HG02798 (cell line): ENCODE measurements at regions not wholly inside any gene's neighbourhood (a gene's known extent, or its start where the extent isn't known, plus 50 kb on each side); places are given as distances from the start of the nearest gene placed in this dataset.
A peak's percentile ranks its signal among the peaks of the same experiment; 100 is the strongest.
"Not testable (repeated sequence)": the region's sequence is repeated elsewhere in the genome, so short reads cannot be mapped to it uniquely, and the experiment has no call there.

ENCODE experiments used
- ATAC-seq: cut with Tn5 transposase; IDR thresholded peaks from one replicate; pipeline ENCODE4 v1.9.1; 2021; ENCODE audit warnings: mild to moderate bottlenecking; ENCODE audit not compliant: unreplicated experiment, poor library complexity

- not testable (repeated sequence) for ATAC-seq
These were observed 1146.0 kb upstream of the SLC39A10 start for GRCh38 chr2:194511070-194511469.

- not testable (repeated sequence) for ATAC-seq
These were observed 1152.2 kb upstream of the SLC39A10 start for GRCh38 chr2:194504876-194505275.

- no peak for ATAC-seq
These were observed 1162.0 kb upstream of the SLC39A10 start for GRCh38 chr2:194495046-194495445.

GRCh38 chr2:194494401-194494800, 1162.6 kb upstream of the SLC39A10 start:
- no peak for ATAC-seq

DNA sequence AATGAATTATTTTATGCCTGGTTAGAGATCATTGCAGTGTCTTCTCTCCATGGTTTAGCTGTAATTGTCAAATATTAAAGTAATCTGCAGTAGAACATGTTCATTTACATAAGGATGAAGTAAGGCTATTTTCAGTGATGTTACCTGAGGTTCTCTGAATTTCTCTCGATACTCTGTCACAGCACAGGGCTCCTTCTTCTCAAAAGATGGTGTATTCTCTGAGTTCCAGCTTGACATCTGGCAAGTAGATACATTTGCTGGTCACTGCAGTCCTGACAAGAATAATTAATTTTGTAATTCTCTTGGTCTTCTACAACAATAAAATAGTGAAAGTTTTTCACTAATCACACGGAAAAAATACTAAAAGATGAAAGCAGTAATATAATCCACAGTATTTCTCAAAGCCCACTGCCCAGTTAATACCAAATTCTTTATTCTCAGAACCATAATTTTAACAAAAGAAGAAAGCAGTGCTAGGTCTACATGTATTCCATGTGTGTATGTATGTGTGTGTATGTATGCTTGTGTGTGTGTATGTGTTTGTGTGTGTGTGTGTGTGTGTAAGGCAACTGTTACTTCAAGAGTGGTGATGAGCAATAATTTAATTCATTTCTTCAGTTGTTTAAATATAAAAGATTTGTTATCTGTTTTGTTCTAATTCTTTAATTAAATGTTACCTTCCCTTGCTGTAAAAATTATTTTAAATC, 1165.5 kb upstream of the SLC39A10 start:
- no peak for ATAC-seq

DNA sequence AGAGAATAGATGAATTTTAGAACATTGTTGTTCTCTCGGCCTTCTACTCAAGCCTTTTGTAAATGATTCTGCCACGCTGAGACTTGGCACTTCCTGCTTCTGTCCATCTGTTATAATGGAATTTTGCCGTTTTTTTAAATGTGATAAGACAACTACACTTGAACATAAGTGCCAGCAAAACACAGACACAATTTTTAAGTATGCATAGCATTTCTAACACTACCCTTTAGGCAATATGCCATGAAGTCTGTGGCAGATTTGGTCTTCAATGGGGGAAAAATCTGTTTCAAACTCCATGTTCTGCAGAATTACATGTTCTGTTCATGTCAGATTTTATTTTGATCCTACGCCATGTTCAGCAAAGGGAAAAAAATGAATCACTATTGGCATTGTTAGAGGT, 1170.7 kb upstream of the SLC39A10 start:
- ATAC-seq = no peak

DNA sequence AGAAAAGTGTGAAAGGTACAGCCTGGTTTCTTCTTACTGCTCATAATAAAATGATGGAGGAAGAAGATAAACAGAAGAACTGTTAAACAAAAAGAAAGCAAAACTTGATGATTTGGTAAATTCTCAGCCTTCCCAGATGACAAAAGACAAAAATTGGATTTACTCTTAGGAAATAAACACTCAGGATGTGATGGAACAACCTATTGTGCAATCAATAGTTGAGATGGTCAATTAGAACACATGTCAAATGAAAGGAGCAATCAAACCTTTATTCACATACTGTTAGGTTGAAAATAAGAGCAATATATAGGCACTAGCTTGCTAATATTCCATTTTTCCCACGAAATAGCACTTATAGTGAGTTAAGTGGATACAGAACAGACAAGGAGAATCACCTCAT, 1174.0 kb upstream of the SLC39A10 start:
- no peak for ATAC-seq

DNA sequence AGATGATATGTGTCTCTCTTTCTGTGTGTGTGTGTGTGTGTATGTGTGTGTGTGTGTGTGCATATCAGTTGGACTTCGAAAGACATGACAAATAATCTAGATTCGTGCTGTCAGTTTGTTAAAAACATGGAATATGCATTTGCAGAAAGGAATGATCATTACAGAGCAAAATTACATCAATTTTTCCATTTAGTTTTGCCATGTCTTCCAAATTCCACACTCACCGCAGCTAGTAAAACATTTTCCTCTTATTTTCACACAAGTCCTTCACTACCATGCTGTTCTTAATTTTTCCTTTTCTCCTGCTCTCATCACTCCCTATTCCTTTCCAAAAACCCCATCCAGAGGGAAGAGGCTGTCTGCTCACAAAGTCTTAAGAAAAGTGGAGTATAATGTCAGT, 1191.4 kb upstream of the SLC39A10 start:
- ATAC-seq = no peak

GRCh38 chr2:194464964-194465638, 1191.9 kb upstream of the SLC39A10 start:
- no peak for ATAC-seq

- not testable (repeated sequence) for ATAC-seq
These were observed 1194.1 kb upstream of the SLC39A10 start for GRCh38 chr2:194462883-194463282.

DNA sequence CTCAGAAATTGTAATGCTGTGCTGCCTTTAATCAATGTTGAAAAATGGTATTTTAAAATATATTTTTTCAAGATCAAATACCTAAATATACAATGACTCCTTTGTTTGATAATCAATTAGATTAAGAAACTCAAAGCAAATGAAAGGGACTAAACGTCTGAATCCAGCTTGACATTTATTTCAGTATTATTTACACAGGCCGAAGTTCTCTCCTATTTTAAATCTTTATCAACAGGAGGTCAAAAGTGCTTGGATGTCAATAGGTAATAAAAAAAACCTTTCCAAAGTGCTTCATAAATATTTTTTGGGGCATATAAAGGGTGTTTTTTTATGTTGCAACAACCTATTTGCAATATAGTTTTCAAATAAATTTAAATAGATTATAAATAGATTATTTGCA, 1201.7 kb upstream of the SLC39A10 start:
- no peak for ATAC-seq

- ATAC-seq = no peak
These were observed 1204.5 kb upstream of the SLC39A10 start for GRCh38 chr2:194452504-194452903.

DNA sequence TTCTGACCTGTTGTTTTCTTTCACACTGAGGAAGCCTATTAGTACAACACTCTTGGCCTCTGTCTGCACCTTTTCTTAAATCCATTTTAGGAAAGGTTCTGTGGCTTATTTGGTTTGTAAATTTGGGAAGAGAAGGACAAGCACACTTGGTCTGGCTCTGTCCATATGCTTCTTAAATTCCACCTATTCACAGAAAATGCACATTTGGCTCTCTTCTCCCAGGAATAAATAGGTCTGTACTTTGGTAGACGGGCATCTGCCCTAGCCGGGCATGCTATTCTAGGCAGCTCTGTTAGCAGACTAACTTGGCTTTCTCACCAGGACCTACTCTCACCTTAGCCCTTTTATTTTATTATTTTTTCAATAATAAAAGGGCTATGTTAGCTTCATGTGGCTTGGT, 1211.8 kb upstream of the SLC39A10 start:
- no peak for ATAC-seq

DNA sequence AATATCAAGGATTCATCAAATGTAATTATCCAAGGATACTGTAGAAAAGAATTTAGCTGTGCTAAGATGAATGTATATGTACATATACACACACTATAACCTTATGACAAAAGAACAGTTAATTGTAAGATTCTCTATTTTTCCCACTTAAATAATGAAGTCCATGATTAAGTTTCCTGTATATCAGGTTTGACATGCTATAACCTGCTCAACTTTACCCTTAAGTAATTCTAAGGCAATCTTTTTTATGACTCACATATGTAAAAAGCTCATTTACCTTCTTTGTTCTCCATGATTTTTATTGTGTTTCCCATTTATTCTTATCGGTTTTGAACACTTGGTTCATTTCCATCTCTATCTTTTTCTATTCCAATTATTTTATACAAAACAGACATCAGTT, 1213.1 kb upstream of the SLC39A10 start:
- ATAC-seq = no peak

DNA sequence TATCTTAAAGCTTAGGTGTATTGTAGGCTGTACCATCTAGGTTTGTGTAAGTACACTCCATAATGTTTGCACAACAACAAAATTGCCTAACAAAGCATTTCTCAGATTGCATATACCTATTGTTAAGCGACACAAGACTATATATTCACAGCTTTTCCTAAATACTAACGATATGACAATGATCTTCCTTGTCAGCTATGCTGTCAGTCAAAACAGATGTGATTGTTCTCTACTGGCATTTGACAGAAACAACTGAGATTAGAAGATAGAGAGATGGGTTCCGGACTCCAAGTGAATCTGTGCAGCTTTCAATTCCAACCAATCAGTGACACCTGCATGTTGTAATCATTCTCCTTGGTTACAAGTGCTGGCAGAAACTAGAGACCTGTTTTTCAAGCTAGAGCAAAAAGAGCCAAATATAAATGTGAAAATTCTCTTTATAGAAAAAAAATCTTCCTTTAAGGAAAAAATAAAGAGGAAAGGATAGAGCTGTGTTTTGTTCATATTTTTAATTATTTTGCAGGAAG, 1232.3 kb upstream of the SLC39A10 start:
- no peak for ATAC-seq

DNA sequence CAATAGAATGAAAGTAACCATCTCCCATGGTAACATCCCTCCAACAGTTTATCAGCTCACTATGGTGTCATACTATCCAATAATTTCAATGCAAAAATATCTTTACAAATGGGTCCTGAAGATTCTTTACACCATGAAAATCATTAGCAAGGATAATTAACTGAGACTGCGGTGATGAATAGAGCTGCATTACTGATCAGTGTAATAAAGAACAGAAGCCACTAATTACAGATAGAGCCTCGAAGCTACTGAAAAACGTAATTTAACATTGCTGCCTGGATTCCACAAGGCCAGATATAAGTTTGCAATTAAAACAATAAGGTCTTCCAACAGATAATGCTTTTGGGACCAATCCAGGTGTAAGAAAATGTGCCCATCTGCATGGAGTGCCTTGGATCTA, 1245.8 kb upstream of the SLC39A10 start:
- ATAC-seq = no peak

- no peak for ATAC-seq
These were observed 1261.2 kb upstream of the SLC39A10 start for GRCh38 chr2:194395818-194396217.

DNA sequence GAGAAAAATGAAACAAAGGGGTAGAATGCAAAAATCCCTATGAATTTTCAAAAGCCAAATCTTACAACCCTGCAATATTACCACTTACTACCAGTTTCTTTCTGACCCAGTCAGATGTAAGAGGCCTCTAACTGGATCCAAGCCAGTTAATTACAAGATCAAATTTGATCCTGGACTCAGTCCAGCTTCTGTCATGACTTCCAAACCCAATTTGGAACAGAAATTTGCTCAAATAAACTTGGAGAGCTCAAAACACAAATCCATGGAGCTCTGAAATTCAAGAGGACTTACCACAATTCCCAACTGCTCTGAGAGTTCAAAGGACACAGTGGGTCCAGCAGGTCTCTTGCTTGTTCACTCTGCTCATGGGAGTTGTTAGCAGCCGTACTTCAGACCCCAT, 1271.7 kb upstream of the SLC39A10 start:
- no peak for ATAC-seq

GRCh38 chr2:194383401-194383800, 1273.6 kb upstream of the SLC39A10 start:
- no peak for ATAC-seq

DNA sequence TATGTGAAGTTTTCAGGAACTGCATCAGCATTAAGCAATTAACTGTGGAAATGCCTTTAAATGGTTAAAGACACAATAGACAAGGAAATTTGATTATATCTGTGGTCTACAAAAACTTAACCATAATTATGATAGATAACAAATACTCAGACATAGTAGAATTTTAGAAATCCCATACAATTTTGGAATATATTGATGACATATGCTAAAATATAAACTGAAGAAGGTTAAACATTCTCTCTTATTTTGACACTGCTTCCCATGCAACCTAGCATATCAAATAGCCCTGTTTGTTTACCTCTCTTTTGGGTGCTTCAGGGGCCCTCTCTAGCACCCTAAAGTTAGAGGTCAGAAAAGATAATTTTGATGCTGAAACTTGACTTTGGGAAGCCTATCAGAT, 1274.8 kb upstream of the SLC39A10 start:
- no peak for ATAC-seq

DNA sequence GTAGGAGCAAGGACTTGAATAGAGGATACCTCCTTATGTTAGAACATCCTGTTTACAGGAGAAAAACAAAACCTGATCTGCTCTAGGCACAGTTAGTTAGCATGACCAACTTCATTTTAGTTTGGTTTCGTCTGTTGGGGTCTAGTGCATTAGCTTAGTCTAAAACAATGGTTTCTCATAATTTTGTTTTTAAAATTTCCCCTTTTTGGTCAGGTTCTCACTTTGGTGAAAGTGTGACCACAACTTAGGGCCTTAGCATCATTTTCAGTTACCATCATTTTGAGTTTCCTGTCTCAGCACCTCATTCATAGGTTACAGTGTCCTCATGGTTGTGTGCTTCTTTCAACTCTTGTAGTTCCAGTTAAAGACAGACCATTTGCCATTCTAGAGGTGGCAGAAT, 1277.0 kb upstream of the SLC39A10 start:
- peak; percentile 79 for ATAC-seq

- ATAC-seq = not testable (repeated sequence)
These were observed 1289.6 kb upstream of the SLC39A10 start for GRCh38 chr2:194367390-194367789.
